Breast epithelium (tissue), 3 donors: ENCODE measurements at regions not wholly inside any gene's neighbourhood (a gene's known extent, or its start where the extent isn't known, plus 50 kb on each side); places are given as distances from the start of the nearest gene placed in this dataset.

Source experiments
- CTCF ChIP-seq, 3 donors: fragments of 450-650 bp; IDR thresholded peaks; one replicate each; pipeline ENCODE4 v1.5.1; 2016 to 2017; ENCODE audit warnings: antibody characterized with exemption in 3 of 3, mild to moderate bottlenecking in 3 of 3, moderate library complexity in 3 of 3
- POLR2A ChIP-seq: fragments of 450-650 bp; IDR thresholded peaks from one replicate; pipeline ENCODE4 v1.6.1; 2016; ENCODE audit warnings: antibody characterized with exemption, mild to moderate bottlenecking, moderate library complexity

GRCh38 chr6:51139950-51140385, 321.3 kb downstream of the TFAP2B start:
- TF ChIP-seq CTCF (IDR thresholded peaks at IDR 0.05) = no peak
- TF ChIP-seq POLR2A = no peak
